Suprapubic skin (tissue), 3 donors: ENCODE measurements at regions not wholly inside any gene's neighbourhood (a gene's known extent, or its start where the extent isn't known, plus 50 kb on each side); places are given as distances from the start of the nearest gene placed in this dataset.

Experiments used
- CTCF ChIP-seq, 2 donors: fragments of 200-600 bp in 1 of 2; fragments of 450-650 bp in 1 of 2; sonication (generic) in 1 of 2; IDR thresholded peaks; one replicate each; pipeline ENCODE4 v1.5.1; 2016 to 2019; ENCODE audit warnings: antibody characterized with exemption in 2 of 2, mild to moderate bottlenecking in 1 of 2, moderate library complexity in 1 of 2
- POLR2A ChIP-seq, 2 donors: fragments of 450-650 bp; IDR thresholded peaks; one replicate each; pipeline ENCODE4 v1.6.1; 2017; ENCODE audit warnings: antibody characterized with exemption in 2 of 2, mild to moderate bottlenecking in 2 of 2, moderate library complexity in 2 of 2

DNA sequence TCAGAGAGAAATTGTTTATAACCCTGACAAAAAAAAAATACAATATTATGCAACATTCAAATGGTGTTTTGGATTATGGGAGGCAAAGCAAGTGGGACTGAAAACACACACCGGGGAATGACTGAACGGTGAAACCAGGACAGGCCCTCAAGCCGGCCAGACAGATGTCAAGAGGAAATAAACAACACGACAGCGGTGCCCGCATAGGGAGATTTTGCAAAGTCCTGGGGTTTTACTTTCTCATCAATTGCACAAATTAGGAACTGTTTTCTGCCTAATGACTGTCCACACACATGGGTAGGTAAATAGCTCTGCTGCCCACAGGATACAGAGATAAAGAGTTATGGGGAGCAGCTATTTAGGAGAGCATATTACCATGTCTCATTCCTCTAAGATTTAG lies 134.5 kb downstream of the IRS2 start:
- TF ChIP-seq CTCF (IDR thresholded peaks at IDR 0.05), result no peak
- no peak for TF ChIP-seq POLR2A (IDR thresholded peaks at IDR 0.05)
